ENCODE measurements at regions not wholly inside any gene's neighbourhood (a gene's known extent, or its start where the extent isn't known, plus 50 kb on each side); places are given as distances from the start of the nearest gene placed in this dataset.

DNA sequence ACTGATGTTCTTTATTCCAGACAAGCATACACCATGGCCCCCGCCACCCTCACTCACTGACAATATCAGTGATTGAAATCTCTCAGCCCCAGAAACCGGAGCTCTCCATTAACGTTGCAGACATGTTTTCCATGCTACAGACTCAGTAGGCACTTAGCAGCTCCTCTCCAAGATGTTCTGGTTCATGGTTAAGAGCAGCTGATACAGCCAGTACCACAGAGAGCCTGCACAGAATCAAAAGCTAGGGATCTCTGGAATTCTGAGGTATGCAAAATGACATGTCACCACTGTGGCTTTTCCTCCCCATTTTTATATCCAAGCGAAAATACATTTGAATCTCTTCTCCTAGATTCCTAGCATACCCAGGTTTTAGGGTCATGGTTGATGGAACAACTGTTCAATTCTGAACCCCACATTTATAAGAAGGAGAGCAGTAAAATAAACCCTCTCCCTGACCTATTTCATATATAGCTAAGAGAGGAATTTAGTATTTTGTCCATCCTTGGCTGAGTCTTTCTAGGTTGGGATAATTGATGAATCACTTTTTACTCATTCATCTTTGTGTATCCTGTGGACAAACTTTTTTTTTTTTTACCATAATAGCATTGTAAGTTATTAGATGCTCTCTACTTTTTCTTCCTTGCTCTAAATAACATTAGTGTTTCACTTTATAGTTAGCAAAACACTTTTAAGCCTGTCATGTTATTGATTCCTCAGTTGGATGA is 488.4 kb upstream of the PIK3C3 start:
- Histone ChIP-seq H2AFZ (replicated peaks) (no peak overlapping the region), H3F3A (ENCODE audit: low read depth) (no peaks in the 10 kb centered on the region), H3K27me3 (no peaks in the 10 kb centered on the region), H3K4me1 (peaks cover 8% of the 10 kb centered on the region), H3K9me3 (ENCODE audit: low read depth) (no peaks in the 10 kb centered on the region), H3K27ac (no peak overlapping the region), H3K36me3 (no peaks in the 10 kb centered on the region), H3K9ac (no peak overlapping the region), H4K20me1 (ENCODE audit: low read depth) (no peaks in the 10 kb centered on the region), H3K4me3 (no peak overlapping the region), H3K79me2 (ENCODE audit: low read depth) (no peaks in the 10 kb centered on the region), H3K4me2 (no peak overlapping the region)
- no peaks in the 10 kb centered on the region for H3K9me3 Mint-ChIP-seq
- TF ChIP-seq EZH2phosphoT487 (IDR thresholded peaks at IDR 0.05) (no peak), EZH2 (IDR thresholded peaks at IDR 0.05) (no peak)
- TF ChIP-seq, protein P1, sequence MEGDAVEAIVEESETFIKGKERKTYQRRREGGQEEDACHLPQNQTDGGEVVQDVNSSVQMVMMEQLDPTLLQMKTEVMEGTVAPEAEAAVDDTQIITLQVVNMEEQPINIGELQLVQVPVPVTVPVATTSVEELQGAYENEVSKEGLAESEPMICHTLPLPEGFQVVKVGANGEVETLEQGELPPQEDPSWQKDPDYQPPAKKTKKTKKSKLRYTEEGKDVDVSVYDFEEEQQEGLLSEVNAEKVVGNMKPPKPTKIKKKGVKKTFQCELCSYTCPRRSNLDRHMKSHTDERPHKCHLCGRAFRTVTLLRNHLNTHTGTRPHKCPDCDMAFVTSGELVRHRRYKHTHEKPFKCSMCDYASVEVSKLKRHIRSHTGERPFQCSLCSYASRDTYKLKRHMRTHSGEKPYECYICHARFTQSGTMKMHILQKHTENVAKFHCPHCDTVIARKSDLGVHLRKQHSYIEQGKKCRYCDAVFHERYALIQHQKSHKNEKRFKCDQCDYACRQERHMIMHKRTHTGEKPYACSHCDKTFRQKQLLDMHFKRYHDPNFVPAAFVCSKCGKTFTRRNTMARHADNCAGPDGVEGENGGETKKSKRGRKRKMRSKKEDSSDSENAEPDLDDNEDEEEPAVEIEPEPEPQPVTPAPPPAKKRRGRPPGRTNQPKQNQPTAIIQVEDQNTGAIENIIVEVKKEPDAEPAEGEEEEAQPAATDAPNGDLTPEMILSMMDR (IDR thresholded peaks at IDR 0.05), result no peak
- H3K36me3 Mint-ChIP-seq, result no peaks in the 10 kb centered on the region
- H3K27ac Mint-ChIP-seq, result no peak overlapping the region
- H3K4me3 Mint-ChIP-seq, result no peak overlapping the region
- peaks cover 3% of the 10 kb centered on the region for H3K4me1 Mint-ChIP-seq
- H3K27me3 Mint-ChIP-seq (ENCODE audit: insufficient read depth, low read depth), result no peaks in the 10 kb centered on the region
- DNase-seq (ENCODE audit: low spot score), result no peak

DNA sequence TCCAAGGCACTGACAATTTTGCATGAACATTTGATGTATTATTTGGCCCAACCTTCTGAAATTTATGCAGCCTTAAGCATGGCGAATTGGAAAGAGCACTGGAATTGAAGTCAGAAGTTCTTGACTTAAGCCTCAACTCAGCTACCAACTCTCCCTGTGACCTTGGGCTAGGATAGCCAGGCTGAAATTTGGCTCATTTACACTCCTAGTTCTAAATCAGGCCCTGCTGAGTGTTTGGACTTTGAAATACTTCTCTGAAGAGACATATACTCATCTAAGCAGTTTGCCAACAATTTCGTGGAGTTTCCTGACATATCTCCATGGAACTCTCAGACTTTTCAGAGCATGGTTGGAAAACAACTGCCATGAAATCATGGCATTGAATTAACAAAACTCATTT is 489.6 kb upstream of the PIK3C3 start:
- Mint-ChIP-seq H3K4me1 (no peaks in the 10 kb centered on the region), H3K27ac (no peak overlapping the region), H3K9me3 (no peaks in the 10 kb centered on the region), H3K36me3 (no peaks in the 10 kb centered on the region), H3K4me3 (no peak overlapping the region), H3K27me3 (ENCODE audit: insufficient read depth, low read depth) (no peaks in the 10 kb centered on the region)
- no peaks in the 10 kb centered on the region for H3K27me3 ChIP-seq
- no peak overlapping the region for H3K27ac ChIP-seq
- no peak overlapping the region for H2AFZ ChIP-seq (replicated peaks)
- H3F3A ChIP-seq (ENCODE audit: low read depth), result no peaks in the 10 kb centered on the region
- H3K4me3 ChIP-seq, result no peak overlapping the region
- H3K4me2 ChIP-seq, result no peak overlapping the region
- no peaks in the 10 kb centered on the region for H3K9me3 ChIP-seq (ENCODE audit: low read depth)
- TF ChIP-seq EZH2 (IDR thresholded peaks at IDR 0.05), result no peak
- TF ChIP-seq EZH2phosphoT487 (IDR thresholded peaks at IDR 0.05), result no peak
- TF ChIP-seq, protein P1 (IDR thresholded peaks at IDR 0.05), result no peak
- no peaks in the 10 kb centered on the region for H3K36me3 ChIP-seq
- peaks cover 8% of the 10 kb centered on the region for H3K4me1 ChIP-seq
- no peaks in the 10 kb centered on the region for H4K20me1 ChIP-seq (ENCODE audit: low read depth)
- no peak for DNase-seq (ENCODE audit: low spot score)
- no peak overlapping the region for H3K9ac ChIP-seq
- H3K79me2 ChIP-seq (ENCODE audit: low read depth), result no peaks in the 10 kb centered on the region

DNA sequence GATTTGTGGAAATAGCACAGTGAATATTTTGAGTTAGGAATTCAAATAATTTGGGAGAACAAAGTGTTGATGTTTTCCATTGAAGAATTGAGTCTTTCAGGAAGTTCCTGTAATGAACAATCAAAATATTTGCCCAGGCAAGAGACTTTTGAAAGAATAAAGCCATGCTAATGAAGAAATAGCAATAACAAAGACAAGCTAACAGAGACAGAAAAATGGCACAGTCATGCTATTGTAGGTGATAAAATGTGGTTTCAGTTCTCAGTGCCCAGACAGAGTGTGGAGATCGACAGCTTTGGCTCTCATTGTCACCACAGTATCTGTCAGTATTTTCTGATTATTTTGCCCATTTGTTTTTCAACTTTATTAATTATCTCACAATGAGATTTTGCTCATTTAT is 490.8 kb upstream of the PIK3C3 start:
- DNase-seq (ENCODE audit: low spot score), result no peak
- H3K4me3 ChIP-seq, result no peak overlapping the region
- H3K27ac Mint-ChIP-seq, result no peak overlapping the region
- no peaks in the 10 kb centered on the region for H3K79me2 ChIP-seq (ENCODE audit: low read depth)
- H3K4me1 ChIP-seq, result peaks cover 8% of the 10 kb centered on the region
- no peaks in the 10 kb centered on the region for H3F3A ChIP-seq (ENCODE audit: low read depth)
- no peaks in the 10 kb centered on the region for H3K4me1 Mint-ChIP-seq
- no peak overlapping the region for H3K9ac ChIP-seq
- H3K4me2 ChIP-seq, result no peak overlapping the region
- TF ChIP-seq, protein P1 (IDR thresholded peaks at IDR 0.05), result no peak
- no peak for TF ChIP-seq EZH2 (IDR thresholded peaks at IDR 0.05)
- no peak for TF ChIP-seq EZH2phosphoT487 (IDR thresholded peaks at IDR 0.05)
- no peaks in the 10 kb centered on the region for H3K27me3 ChIP-seq
- no peaks in the 10 kb centered on the region for H3K36me3 ChIP-seq
- no peaks in the 10 kb centered on the region for H3K9me3 Mint-ChIP-seq
- no peak overlapping the region for H3K27ac ChIP-seq
- H3K27me3 Mint-ChIP-seq (ENCODE audit: insufficient read depth, low read depth), result no peaks in the 10 kb centered on the region
- no peaks in the 10 kb centered on the region for H3K9me3 ChIP-seq (ENCODE audit: low read depth)
- no peak overlapping the region for H2AFZ ChIP-seq (replicated peaks)
- no peak overlapping the region for H3K4me3 Mint-ChIP-seq
- H4K20me1 ChIP-seq (ENCODE audit: low read depth), result no peaks in the 10 kb centered on the region
- no peaks in the 10 kb centered on the region for H3K36me3 Mint-ChIP-seq
